Pancreas (tissue), 10 donors: ENCODE measurements at regions not wholly inside any gene's neighbourhood (a gene's known extent, or its start where the extent isn't known, plus 50 kb on each side); places are given as distances from the start of the nearest gene placed in this dataset.
A peak's percentile ranks its signal among the peaks of the same experiment; 100 is the strongest.

Experiments
- ATAC-seq, 4 donors: fragments of 200-7000 bp; cut with Tn5 transposase; one replicate each; pipeline versions ENCODE4 v1.8.0 to v1.9.1; 2020; ENCODE audit warnings: mild to moderate bottlenecking in 4 of 4, moderate library complexity in 4 of 4
- DNase-seq, 6 donors: peaks; one replicate each; pipeline ENCODE4 v3.0.0-alpha.2; 2020
- FAIRE-seq: peaks from 2 replicates; lab custom pipeline; 2012; peaks lifted over from hg19 to GRCh38; lab: Jason Lieb, UNC
- H3K27ac ChIP-seq, 4 donors: fragments of 200-600 bp; sonication (generic); 1 replicate in 3 of 4; 2 replicates in 1 of 4; pipeline versions ENCODE4 v1.5.0 to v1.8.0; 2020
- H3K27me3 ChIP-seq, 4 donors: fragments of 200-600 bp; one replicate each; pipeline ENCODE4 v1.8.0; 2021
- H3K36me3 ChIP-seq, 3 donors: fragments of 200-600 bp; sonication (generic) in 1 of 3; one replicate each; pipeline versions ENCODE4 v1.5.0 to v1.8.0; 2020 to 2021
- H3K4me1 ChIP-seq, 3 donors: fragments of 200-600 bp; one replicate each; pipeline ENCODE4 v1.8.0; 2021
- H3K4me3 ChIP-seq, 4 donors: fragments of 200-600 bp; sonication (generic) in 2 of 4; one replicate each; pipeline versions ENCODE4 v1.5.0 to v1.8.0; 2020 to 2021
- H3K9me3 ChIP-seq, 4 donors: fragments of 200-600 bp; one replicate each; pipeline ENCODE4 v1.8.0; 2021
- CTCF ChIP-seq, 4 donors: fragments of 200-600 bp; sonication (generic) in 3 of 4; IDR thresholded peaks; one replicate each; pipeline versions ENCODE4 v1.5.0 to v1.8.0; 2021; ENCODE audit warnings: antibody characterized with exemption in 4 of 4
- WGBS, 2 donors: extraction: QIAGEN DNeasy Blood & Tissue Kit; methylation state at CpG; one replicate each; pipeline ENCODE4 v1.1.7; 2013; 5-methylcytosine and 5-hydroxymethylcytosine counted together
- intact Hi-C, 3 donors: fragments of 100-400 bp; cut with DNase I; formaldehyde crosslinking; loops; one replicate each; pipeline versions ENCODE4 v1.11.1 to v1.14.2; 2022
- donor health status: healthy with polysubstance abuse.
- donor health status: DM: no; HTN: no; CAD: no; lungs with moderate emphysema.
- donor health status: DM: no; HTN: no; CAD: no.
- donor health status: control.
- donor health status: control.
- donor health status: Bipolar disorder and iron deficiency.
- donor health status: DM: yes; HTN: yes; CAD: no.
- donor health status: DM: no; HTN: no; CAD: no.
- donor health status: DM: no; HTN: no; CAD: no.
- donor health status: DM: yes; HTN: yes; CAD: no.

GRCh38 chr18:29169599-29169998 is 992.7 kb upstream of the CDH2 start:
- Histone ChIP-seq H3K36me3 (no peaks in the 10 kb centered on the region), H3K4me3 (no peak overlapping the region), H3K27ac (no peak overlapping the region), H3K9me3 (no peaks in the 10 kb centered on the region), H3K4me1 (no peaks in the 10 kb centered on the region), H3K27me3 (no peaks in the 10 kb centered on the region)
- DNase-seq: no peak
- no peak for TF ChIP-seq CTCF (IDR thresholded peaks at IDR 0.05)
- intact Hi-C loops: no loop called here
- FAIRE-seq: no peak
- no peak for ATAC-seq

- ATAC-seq: peak in 3 of 4 donors; percentile 39 to 71 (median 46)
- no peak overlapping the region for H3K4me3 ChIP-seq
- no peak overlapping the region for H3K27ac ChIP-seq
- no peak for TF ChIP-seq CTCF (IDR thresholded peaks at IDR 0.05)
- 48 to 62% methylated on average over 3 of the region's 3 CpGs for WGBS, 2 donors
- intact Hi-C loops: no loop called here
- DNase-seq: no peak
- H3K4me1 ChIP-seq: no peaks in the 10 kb centered on the region
- H3K9me3 ChIP-seq: no peaks in the 10 kb centered on the region
- FAIRE-seq: peak; percentile 23
- H3K27me3 ChIP-seq: no peaks in the 10 kb centered on the region
- no peaks in the 10 kb centered on the region for H3K36me3 ChIP-seq
Observed at GRCh38 chr18:29164993-29165599, 988.2 kb upstream of the CDH2 start.

GRCh38 chr18:29164020-29164706 is 987.2 kb upstream of the CDH2 start:
- no peak for TF ChIP-seq CTCF (IDR thresholded peaks at IDR 0.05)
- Histone ChIP-seq H3K9me3 (no peaks in the 10 kb centered on the region), H3K36me3 (no peaks in the 10 kb centered on the region), H3K4me1 (no peaks in the 10 kb centered on the region), H3K27me3 (no peaks in the 10 kb centered on the region), H3K27ac (peak overlapping the region in 1 of 4 donors; percentile 2), H3K4me3 (no peak overlapping the region)
- intact Hi-C loops: no loop called here
- FAIRE-seq (peak; percentile 49), ATAC-seq (peak in 3 of 4 donors; percentile 39 to 67 (median 57)), DNase-seq (no peak)
- 40 to 68% methylated on average over 1 of the region's 1 CpG for WGBS, 2 donors

GRCh38 chr18:29163596-29163995 is 986.7 kb upstream of the CDH2 start:
- H3K27ac ChIP-seq: peak overlapping the region in 1 of 4 donors; percentile 2
- TF ChIP-seq CTCF (IDR thresholded peaks at IDR 0.05): no peak
- no peak overlapping the region for H3K4me3 ChIP-seq
- DNase-seq (no peak), FAIRE-seq (no peak), ATAC-seq (no peak)
- no peaks in the 10 kb centered on the region for H3K27me3 ChIP-seq
- no peaks in the 10 kb centered on the region for H3K9me3 ChIP-seq
- no peaks in the 10 kb centered on the region for H3K4me1 ChIP-seq
- H3K36me3 ChIP-seq: no peaks in the 10 kb centered on the region
- intact Hi-C loops: no loop called here

GRCh38 chr18:29161429-29161828 is 984.5 kb upstream of the CDH2 start:
- FAIRE-seq (no peak), DNase-seq (no peak), ATAC-seq (no peak)
- intact Hi-C loops: no loop called here
- Histone ChIP-seq H3K9me3 (no peaks in the 10 kb centered on the region), H3K4me1 (no peaks in the 10 kb centered on the region), H3K36me3 (no peaks in the 10 kb centered on the region), H3K27ac (no peak overlapping the region), H3K27me3 (no peaks in the 10 kb centered on the region), H3K4me3 (no peak overlapping the region)
- no peak for TF ChIP-seq CTCF (IDR thresholded peaks at IDR 0.05)
